ENCODE measurements at regions not wholly inside any gene's neighbourhood (a gene's known extent, or its start where the extent isn't known, plus 50 kb on each side); places are given as distances from the start of the nearest gene placed in this dataset.

- DNase-seq = no peak
These were observed 278.4 kb upstream of the CCDC54 start for GRCh38 chr3:107098864-107099263.

- DNase-seq = no peak
These were observed 277.1 kb upstream of the CCDC54 start for GRCh38 chr3:107100137-107100536.

GRCh38 chr3:107100573-107100972, 276.7 kb upstream of the CCDC54 start:
- no peak for DNase-seq

GRCh38 chr3:107103786-107104185, 273.5 kb upstream of the CCDC54 start:
- DNase-seq = no peak

GRCh38 chr3:107106316-107106715, 270.9 kb upstream of the CCDC54 start:
- DNase-seq = no peak

GRCh38 chr3:107106907-107107306, 270.3 kb upstream of the CCDC54 start:
- DNase-seq = no peak

- DNase-seq = no peak
These were observed 266.5 kb upstream of the CCDC54 start for GRCh38 chr3:107110596-107111305.

- no peak for DNase-seq
These were observed 265.4 kb upstream of the CCDC54 start for GRCh38 chr3:107111872-107112271.

GRCh38 chr3:107112356-107112755, 264.9 kb upstream of the CCDC54 start:
- no peak for DNase-seq

- DNase-seq = no peak
These were observed 261.0 kb upstream of the CCDC54 start for GRCh38 chr3:107116251-107116650.

- no peak for DNase-seq
These were observed 260.1 kb upstream of the CCDC54 start for GRCh38 chr3:107117156-107117555.

- DNase-seq = peak; percentile 89
These were observed 259.2 kb upstream of the CCDC54 start for GRCh38 chr3:107117922-107118536.

- DNase-seq = peak; percentile 25
These were observed 252.4 kb upstream of the CCDC54 start for GRCh38 chr3:107124885-107125284.

- peak; percentile 53 for DNase-seq
These were observed 248.3 kb upstream of the CCDC54 start for GRCh38 chr3:107128946-107129345.

- DNase-seq = no peak
These were observed 247.0 kb upstream of the CCDC54 start for GRCh38 chr3:107130089-107130700.

GRCh38 chr3:107132674-107133073, 244.6 kb upstream of the CCDC54 start:
- no peak for DNase-seq

GRCh38 chr3:107133891-107134290, 243.3 kb upstream of the CCDC54 start:
- DNase-seq = no peak

GRCh38 chr3:107142171-107142570, 235.1 kb upstream of the CCDC54 start:
- DNase-seq = no peak

- peak; percentile 94 for DNase-seq
These were observed 234.3 kb upstream of the CCDC54 start for GRCh38 chr3:107142786-107143575.

GRCh38 chr3:107150675-107151074, 226.6 kb upstream of the CCDC54 start:
- DNase-seq = no peak

- DNase-seq = no peak
These were observed 223.3 kb upstream of the CCDC54 start for GRCh38 chr3:107153981-107154380.

- DNase-seq = no peak
These were observed 204.8 kb upstream of the CCDC54 start for GRCh38 chr3:107172411-107172810.

- DNase-seq = no peak
These were observed 192.9 kb upstream of the CCDC54 start for GRCh38 chr3:107184375-107184774.
